IgD-negative memory B cell (primary cell): ENCODE measurements at regions not wholly inside any gene's neighbourhood (a gene's known extent, or its start where the extent isn't known, plus 50 kb on each side); places are given as distances from the start of the nearest gene placed in this dataset.

ENCODE experiments used
- H3K27ac Mint-ChIP-seq, 3 donors: one replicate each; pipeline ENCODE4 v1.8.0; 2020 to 2022; ENCODE audit warnings: mild to moderate bottlenecking in 3 of 3, mixed read lengths in 3 of 3, moderate library complexity in 1 of 3
- H3K27me3 Mint-ChIP-seq: one replicate; pipeline ENCODE4 v1.8.0; 2021; ENCODE audit warnings: mixed read lengths
- H3K36me3 Mint-ChIP-seq: one replicate; pipeline ENCODE4 v1.8.0; 2020; ENCODE audit warnings: mild to moderate bottlenecking, mixed read lengths
- H3K4me1 Mint-ChIP-seq, 3 donors: one replicate each; pipeline ENCODE4 v1.8.0; 2020 to 2022; ENCODE audit warnings: mixed read lengths in 3 of 3, mild to moderate bottlenecking in 1 of 3
- H3K4me3 Mint-ChIP-seq, 4 donors: one replicate each; pipeline ENCODE4 v1.8.0; 2020 to 2022; ENCODE audit warnings: mild to moderate bottlenecking in 4 of 4, mixed read lengths in 4 of 4, moderate library complexity in 3 of 4
- H3K9me3 Mint-ChIP-seq, 3 donors: one replicate each; pipeline ENCODE4 v1.8.0; 2020 to 2021; ENCODE audit warnings: mixed read lengths in 3 of 3, mild to moderate bottlenecking in 1 of 3

DNA sequence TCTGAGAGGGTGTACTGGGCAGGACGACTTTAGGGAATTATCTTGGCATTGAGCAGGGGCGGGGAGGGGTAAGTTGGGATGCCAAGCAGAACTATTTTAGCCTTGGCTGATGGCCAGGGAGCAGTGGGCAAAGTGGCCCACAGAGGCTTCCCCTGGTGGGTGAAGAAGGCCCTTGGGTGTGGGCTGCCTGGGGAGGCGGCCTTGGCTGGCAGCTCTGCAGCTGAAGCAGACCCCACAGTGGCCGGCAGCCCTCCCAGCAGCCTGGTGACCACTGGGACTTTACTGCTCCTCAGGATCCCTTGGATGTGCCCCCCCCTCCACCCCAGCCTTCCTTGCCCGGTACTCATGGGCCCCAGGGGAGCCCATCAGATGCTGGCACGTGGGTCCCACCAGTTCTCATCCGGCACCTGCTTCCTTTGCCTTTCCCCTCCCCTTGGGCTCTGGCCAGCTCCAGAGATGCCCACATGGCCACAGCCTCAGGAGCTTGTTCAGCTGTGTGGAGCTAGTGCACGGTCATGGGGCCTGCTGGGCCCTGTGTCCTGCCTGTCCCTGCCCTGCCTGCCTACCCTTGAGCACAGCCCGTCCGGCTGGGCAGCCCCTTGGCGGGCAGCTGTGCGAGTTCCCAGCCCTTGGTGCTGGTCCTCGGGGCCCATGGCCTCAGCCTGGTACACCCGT, 122.1 kb upstream of the HS6ST1 start:
- Mint-ChIP-seq H3K27ac (no peak overlapping the region), H3K4me3 (no peak overlapping the region), H3K9me3 (no peaks in the 10 kb centered on the region), H3K27me3 (peaks cover 15% of the 10 kb centered on the region), H3K4me1 (no peaks in the 10 kb centered on the region), H3K36me3 (no peaks in the 10 kb centered on the region)

DNA sequence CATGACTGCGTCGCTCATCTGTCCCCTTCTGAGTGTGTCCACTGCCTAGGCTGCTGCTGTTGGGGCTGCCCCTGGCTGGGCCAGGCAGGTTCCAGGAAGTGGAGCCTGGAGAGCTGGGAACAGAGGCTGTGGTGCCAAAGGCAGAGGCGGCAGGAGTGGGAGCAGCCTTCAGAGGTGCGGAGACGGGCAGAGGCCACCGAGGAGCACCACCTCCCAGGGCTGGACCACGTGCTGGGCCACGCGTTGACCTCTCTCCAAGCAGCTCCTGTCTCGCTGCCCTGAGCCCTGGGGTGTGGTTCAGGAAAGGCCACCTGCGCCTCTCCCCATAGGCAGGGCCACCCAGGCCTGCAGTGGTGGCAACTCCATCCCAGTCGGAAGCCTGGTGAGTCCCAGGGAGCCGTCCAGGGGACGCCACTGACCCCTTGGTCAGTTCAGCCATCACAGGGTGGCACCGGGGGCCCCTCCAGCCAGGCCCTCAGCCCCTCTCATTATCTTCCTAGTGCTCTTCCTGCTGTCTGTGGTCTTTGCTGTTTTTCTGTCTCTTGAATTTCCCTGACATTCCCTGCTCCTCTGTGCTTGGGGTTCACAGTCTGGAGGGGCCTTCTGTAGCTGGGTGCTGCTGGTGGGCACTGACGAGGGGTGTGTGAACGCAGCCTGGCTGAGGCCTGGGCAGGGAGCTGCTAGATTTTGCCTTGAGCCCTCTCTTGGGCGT, 122.8 kb upstream of the HS6ST1 start:
- Mint-ChIP-seq H3K9me3 (no peaks in the 10 kb centered on the region), H3K27ac (no peak overlapping the region), H3K27me3 (peaks cover 13% of the 10 kb centered on the region), H3K4me3 (peak overlapping the region in 1 of 4 donors; percentile 66), H3K4me1 (no peaks in the 10 kb centered on the region), H3K36me3 (no peaks in the 10 kb centered on the region)

DNA sequence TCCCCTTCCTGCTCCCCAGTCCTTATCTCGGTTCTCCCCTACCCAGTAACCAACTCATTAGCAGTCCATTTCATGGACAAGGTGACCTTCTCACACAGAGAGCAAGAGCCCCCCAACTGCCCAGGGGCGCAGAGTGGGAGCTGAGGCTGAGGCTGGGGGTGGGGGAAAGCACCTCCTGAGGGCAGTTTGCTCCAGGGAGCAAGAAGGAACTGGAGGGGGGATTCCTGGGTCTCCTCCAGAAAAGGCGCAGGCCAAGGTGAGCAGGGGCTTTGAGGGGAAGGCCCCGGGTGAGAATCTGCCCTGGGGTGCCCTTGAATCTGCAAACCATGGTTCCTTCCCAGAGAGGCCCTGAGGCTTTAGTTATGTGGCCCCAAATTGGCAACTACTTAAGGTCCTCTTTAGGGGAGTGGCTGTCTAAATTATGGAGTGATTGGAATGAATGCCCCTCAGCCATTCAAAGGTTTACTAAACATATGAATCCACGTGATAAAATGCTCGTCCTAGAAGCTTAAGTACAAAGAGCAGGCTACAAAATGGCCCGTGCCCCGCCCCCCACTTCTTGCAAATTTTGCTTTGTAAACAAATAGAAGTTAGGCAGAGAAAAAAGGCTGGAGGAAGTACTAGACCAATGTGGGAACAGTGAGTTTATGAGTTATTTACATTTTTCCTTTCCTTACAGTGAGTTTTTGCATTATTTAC, 123.5 kb upstream of the HS6ST1 start:
- H3K9me3 Mint-ChIP-seq = no peaks in the 10 kb centered on the region
- H3K4me1 Mint-ChIP-seq = no peaks in the 10 kb centered on the region
- peak overlapping the region in 1 of 4 donors; percentile 66 for H3K4me3 Mint-ChIP-seq
- H3K27ac Mint-ChIP-seq = no peak overlapping the region
- H3K27me3 Mint-ChIP-seq = peaks cover 9% of the 10 kb centered on the region
- H3K36me3 Mint-ChIP-seq = no peaks in the 10 kb centered on the region

DNA sequence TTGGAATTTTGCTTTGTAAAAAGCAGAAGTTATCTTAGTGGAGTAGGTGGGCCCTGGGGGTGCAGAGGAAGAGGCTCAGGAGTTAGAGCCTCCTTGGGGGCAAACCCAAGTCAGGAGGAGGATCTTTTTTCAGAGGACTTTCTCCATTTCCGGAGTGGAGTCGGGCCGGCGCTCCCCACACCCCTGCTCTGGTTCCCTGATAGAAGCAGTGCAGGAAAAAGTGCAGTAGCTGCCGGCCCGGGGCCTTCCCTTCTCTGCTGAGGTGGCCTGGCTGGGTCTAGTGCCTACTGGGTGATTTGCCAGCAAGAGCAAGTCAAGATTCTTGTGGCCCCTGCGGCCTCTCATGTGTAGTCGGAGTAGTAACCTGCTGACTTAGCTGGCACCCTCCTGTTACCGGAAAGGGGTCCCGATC, 124.2 kb upstream of the HS6ST1 start:
- H3K9me3 Mint-ChIP-seq = no peaks in the 10 kb centered on the region
- H3K4me1 Mint-ChIP-seq = no peaks in the 10 kb centered on the region
- no peak overlapping the region for H3K4me3 Mint-ChIP-seq
- no peak overlapping the region for H3K27ac Mint-ChIP-seq
- H3K36me3 Mint-ChIP-seq = no peaks in the 10 kb centered on the region
- peaks cover 9% of the 10 kb centered on the region for H3K27me3 Mint-ChIP-seq

DNA sequence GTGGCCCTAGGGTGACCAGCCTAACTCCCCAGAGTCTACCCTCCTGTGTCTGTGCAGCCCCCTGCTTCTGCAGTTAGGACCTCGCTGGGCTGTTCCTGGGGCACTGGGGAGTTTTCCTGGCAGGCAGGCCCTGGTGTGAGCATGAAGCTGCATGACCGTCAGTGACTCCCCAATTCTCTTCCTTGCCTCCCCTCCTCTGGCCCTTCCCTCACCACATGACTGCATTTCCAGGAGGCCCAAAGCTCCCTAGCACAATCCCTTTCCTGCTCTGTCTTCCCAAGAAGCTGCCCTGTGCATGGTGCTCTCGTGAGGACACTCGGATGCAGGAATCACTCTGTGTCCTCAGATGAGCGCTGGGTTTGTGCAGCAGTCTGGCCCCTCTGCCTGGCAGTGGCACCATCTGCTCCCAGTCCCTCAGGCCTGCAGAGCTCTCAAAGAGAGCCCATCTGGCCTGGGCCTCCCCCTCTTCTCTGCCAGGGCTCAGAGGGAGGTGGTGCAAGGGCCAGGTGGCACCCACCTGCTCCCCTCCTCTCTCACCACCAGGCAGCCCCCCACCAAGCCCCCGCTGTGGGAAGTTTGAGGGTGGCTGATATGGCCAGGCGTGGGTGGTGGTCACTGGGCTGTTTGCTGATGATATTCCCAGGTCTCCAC, 125.6 kb upstream of the HS6ST1 start:
- Mint-ChIP-seq H3K36me3 (no peaks in the 10 kb centered on the region), H3K27me3 (peaks cover 9% of the 10 kb centered on the region), H3K4me3 (no peak overlapping the region), H3K27ac (no peak overlapping the region), H3K9me3 (peaks cover 0 to 2% (median 0%) of the 10 kb centered on the region in 3 donors), H3K4me1 (no peaks in the 10 kb centered on the region)

DNA sequence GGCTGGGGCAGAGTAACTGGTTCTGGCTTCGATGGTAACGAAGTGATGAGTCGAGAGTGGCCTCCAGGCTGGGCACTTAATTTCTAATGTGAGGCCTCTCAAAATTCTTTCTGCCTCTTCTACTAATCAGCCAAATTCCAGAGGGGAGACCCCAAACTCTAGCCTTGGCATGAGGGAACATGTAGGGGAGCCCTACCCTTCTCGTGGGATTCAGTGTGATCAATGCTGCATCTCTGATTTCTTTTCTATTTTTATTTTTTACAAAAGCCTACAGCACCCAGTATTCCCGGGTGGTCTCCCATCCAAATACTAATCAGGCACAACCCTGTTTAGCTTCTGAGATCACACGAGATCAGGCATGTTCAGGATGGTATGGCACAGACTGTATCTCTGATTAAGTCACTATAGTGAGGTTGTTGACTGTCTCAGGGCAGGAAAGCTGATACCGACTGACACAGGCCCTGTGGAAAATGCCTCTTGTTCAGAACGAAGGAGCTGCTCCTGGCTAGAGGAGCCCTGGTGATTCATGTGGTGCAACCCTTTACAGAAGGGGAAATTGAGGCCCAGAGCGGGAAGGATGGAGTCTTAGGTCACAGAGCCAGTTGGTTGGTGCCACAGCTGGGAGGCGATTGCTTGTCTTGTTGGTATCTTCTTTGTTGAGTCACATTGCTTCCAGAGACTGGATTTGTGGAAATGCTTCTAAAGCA, 126.3 kb upstream of the HS6ST1 start:
- H3K4me3 Mint-ChIP-seq = no peak overlapping the region
- H3K27me3 Mint-ChIP-seq = peaks cover 9% of the 10 kb centered on the region

DNA sequence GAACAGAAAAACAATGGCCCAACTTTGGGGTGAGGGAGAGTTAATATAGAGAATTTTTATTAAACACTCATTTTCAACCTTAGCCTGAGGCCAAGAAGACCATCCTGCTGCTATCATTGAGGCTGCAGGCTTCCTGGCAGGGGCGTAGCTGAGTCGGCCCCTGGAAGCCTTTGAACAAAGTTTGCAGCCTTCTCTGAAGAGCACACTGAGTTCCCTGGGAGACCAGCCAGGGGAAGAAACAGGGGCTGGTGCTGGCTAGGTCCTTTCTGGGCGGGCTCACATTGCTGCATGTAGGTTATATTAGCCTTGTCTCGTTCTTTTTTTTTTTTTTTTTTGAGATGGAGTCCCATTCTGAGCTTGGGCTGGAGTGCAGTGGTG, 126.8 kb upstream of the HS6ST1 start:
- H3K4me1 Mint-ChIP-seq = no peaks in the 10 kb centered on the region
- H3K27ac Mint-ChIP-seq = no peak overlapping the region
- peaks cover 6% of the 10 kb centered on the region for H3K27me3 Mint-ChIP-seq
- H3K4me3 Mint-ChIP-seq = no peak overlapping the region
- H3K36me3 Mint-ChIP-seq = no peaks in the 10 kb centered on the region
- H3K9me3 Mint-ChIP-seq = peaks cover 0 to 2% (median 0%) of the 10 kb centered on the region in 3 donors

More for the DNA sequence above, 126.3 kb upstream of the HS6ST1 start:
- Mint-ChIP-seq H3K27ac (no peak overlapping the region), H3K36me3 (no peaks in the 10 kb centered on the region), H3K9me3 (peaks cover 0 to 2% (median 0%) of the 10 kb centered on the region in 3 donors), H3K4me1 (no peaks in the 10 kb centered on the region)

DNA sequence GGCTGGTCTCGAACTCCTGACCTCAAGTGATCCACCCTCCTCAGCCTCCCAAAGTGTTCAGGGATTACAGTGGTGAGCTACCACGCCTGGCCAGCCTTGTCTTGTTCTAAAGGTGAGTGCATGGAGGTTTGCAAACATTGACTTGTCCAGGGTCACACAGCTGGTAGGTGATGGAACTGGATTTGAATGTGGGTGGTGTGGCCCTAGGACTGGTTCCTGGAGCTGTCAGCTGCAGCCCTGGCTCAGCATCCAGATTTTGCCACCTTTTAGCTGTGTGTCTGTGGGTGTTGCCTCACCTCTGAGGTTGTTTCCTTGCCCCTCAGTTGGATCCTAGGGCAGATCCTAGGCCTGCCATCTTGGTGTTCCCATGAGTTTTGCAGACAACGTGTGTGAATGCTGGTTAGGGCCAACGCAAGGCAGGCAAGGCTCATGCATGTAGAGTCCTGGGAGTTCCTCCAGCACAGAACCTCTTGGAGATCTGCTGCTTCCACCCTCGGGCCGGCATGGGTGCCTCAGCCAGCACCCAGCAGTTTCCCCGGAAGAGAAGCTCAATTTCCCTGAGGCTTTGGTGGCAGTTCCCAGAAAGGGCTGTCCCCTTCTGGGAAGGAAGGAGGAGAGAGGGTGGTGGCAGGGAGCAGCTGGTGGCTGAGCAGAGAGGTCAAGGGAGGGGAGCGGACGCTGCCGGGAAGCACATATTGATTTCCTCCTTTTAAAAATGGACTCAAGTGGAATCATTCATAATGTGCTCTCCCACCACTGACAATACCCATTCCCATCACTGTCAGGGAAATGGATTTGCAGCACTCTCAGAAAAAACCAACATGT, 127.6 kb upstream of the HS6ST1 start:
- H3K4me1 Mint-ChIP-seq = no peaks in the 10 kb centered on the region
- H3K27me3 Mint-ChIP-seq = peaks cover 6% of the 10 kb centered on the region
- H3K36me3 Mint-ChIP-seq = no peaks in the 10 kb centered on the region
- peaks cover 0 to 2% (median 0%) of the 10 kb centered on the region in 3 donors for H3K9me3 Mint-ChIP-seq
- H3K4me3 Mint-ChIP-seq = no peak overlapping the region
- H3K27ac Mint-ChIP-seq = no peak overlapping the region

DNA sequence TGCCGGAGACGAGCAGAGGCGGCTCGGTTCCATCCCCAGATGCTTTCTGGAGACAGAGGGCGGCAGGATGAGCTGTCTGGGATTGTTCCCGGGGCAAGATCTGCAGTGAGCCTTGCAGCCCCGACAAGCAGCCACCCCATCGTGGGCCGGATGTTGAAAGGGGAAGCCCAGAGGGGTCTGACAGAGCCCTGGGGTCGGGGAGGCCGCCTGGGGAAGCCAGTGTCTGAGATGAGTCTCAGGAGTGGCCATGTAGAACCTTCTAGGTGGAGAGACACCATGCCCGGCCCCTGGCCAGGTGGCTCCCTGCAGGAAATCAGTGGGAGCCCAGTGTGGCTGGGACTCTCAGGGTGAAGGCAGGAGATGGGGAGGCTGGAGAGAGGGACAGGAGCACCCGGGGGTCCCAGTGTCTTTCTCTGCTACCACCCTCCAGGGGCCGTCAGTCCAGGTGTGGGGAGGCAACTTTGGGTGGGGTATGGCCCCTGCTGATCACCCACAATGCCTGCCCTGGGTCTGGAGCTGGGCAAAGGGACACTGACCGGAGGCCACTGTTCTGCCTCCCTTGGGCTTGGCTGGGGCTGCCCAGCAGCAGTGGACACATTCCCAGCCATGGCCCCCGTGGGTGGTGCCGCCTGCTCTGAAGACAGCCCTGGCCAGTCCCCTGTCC, 128.3 kb upstream of the HS6ST1 start:
- H3K27ac Mint-ChIP-seq = no peak overlapping the region
- no peak overlapping the region for H3K4me3 Mint-ChIP-seq
- H3K4me1 Mint-ChIP-seq = no peaks in the 10 kb centered on the region
- no peaks in the 10 kb centered on the region for H3K36me3 Mint-ChIP-seq
- H3K27me3 Mint-ChIP-seq = peaks cover 7% of the 10 kb centered on the region
- H3K9me3 Mint-ChIP-seq = peaks cover 0 to 2% (median 0%) of the 10 kb centered on the region in 3 donors

DNA sequence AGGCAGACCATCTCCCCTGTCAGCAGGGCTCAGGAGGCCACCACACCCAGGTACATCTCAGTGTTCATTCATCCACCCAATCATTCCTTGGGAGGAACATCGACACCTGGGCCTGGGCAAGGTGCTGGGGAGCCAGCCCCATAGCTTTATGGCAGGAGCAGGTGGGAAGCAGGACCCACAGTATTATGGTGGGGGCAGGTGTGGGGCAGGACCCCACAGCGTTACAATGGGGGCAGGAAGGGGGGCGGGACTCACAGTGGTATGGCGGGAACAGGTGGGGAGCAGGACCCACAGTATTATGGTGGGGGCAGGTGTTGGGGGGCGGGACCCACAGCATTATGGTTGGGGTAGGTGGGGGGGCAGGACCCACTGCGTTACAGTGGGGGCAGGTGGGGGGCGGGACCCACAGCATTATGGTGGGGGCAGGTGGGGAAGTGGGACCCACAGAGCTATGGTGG, 128.9 kb upstream of the HS6ST1 start:
- H3K4me3 Mint-ChIP-seq = no peak overlapping the region
- no peak overlapping the region for H3K27ac Mint-ChIP-seq
- H3K4me1 Mint-ChIP-seq = no peaks in the 10 kb centered on the region
- H3K9me3 Mint-ChIP-seq = peaks cover 0 to 2% (median 0%) of the 10 kb centered on the region in 3 donors
- H3K36me3 Mint-ChIP-seq = no peaks in the 10 kb centered on the region
- peaks cover 7% of the 10 kb centered on the region for H3K27me3 Mint-ChIP-seq

DNA sequence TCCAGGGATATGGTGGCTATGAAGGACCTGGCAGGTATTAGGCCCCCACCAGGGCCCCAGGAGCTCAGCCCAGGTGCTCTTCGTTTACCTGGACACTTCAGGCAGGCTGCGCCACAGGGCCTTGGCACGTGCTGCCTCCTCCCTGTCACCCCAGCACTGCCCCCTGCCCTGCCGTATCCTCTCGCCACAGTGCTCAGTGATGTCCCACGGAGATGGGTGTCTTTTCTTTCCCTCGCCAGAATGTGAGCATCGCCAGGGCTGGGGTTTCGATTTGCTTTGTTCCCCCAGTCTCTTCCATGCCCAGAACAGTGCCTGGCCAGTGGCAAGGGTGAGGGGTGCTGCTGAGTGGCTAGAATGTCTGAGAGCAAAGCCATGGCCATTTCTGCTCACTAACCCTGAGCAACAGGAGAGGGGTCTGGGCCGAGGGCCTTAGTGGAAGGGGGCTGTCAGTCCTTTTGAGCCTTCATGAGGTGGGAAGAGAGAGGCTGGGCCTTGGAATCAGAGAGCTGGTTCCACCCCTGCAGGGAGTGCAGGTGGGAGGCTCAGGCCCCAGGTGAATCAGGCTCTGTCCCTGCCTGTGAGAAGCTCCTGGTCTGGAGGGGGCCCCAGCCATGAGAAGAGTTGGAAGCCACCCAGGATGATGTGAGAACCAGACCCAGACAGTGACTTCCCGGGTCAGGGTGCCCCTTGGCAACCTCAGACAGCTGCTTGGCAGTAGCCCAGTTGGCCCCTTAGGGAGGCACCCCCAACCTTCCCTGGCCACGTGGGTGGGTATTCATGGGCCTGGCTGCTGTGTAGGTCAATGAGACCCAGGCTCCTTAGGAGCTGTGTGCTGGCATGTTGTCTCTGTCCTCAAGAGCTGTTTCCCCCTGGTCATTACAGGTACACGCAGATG, 129.9 kb upstream of the HS6ST1 start:
- Mint-ChIP-seq H3K27me3 (peaks cover 5% of the 10 kb centered on the region), H3K27ac (no peak overlapping the region), H3K36me3 (no peaks in the 10 kb centered on the region), H3K9me3 (peaks cover 0 to 2% (median 0%) of the 10 kb centered on the region in 3 donors), H3K4me3 (no peak overlapping the region), H3K4me1 (no peaks in the 10 kb centered on the region)

DNA sequence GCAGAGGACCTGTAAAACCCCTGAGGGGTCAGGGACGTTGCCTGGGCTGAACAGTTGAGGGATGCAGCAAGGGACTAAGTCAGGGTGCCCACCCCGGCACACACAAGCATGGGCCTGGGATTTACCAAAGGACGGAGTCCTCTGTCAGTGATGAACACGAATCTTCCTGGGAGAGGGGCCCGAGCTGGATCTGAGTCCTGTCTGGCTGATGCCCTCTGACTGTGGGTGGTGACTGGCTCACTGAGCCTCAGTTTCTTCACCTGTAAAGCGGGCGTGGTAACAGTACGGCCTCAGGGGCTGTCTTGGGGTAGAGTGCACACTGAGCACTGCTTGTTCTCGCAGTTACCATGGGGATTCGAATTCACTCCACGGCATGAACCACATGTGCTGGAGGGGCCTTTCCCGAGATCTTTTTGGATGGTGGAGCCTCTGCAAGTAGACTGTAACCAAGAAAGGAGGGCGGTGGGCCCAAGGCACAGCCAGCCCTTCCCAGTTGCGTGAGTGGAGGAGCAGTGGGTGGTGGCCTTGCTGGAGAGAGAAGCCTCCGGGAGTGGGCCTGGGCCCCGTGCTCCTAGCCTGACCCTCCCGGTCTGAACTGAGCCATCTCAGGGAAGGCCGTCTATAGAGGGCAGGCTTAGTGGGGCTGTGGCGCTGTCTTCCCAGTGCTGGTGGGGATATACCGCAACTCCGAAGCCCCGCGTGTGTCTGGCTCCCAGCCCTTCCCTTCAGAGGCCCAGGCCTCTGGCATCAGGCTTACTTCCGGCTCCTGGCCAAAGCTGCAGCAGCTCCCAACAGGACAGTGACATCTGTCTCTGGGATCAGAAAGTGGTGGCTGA, 130.8 kb upstream of the HS6ST1 start:
- Mint-ChIP-seq H3K27ac (no peak overlapping the region), H3K9me3 (peaks cover 0 to 2% (median 0%) of the 10 kb centered on the region in 3 donors), H3K36me3 (peaks cover 2% of the 10 kb centered on the region), H3K4me3 (no peak overlapping the region), H3K27me3 (peaks cover 5% of the 10 kb centered on the region), H3K4me1 (no peaks in the 10 kb centered on the region)
